GM12891 (cell line): ENCODE measurements at regions not wholly inside any gene's neighbourhood (a gene's known extent, or its start where the extent isn't known, plus 50 kb on each side); places are given as distances from the start of the nearest gene placed in this dataset.

Experiments
- PAX5 ChIP-seq: IDR thresholded peaks from 2 replicates; pipeline ENCODE4 v1.6.1; 2011; ENCODE audit warnings: low read length, moderate library complexity, mild to moderate bottlenecking; ENCODE audit not compliant: insufficient read depth, severe bottlenecking
- POLR2A ChIP-seq: IDR thresholded peaks from 2 replicates; pipeline ENCODE4 v1.6.1; 2011; ENCODE audit warnings: low read depth, low read length, control low read depth
- TAF1 ChIP-seq: IDR thresholded peaks from 2 replicates; pipeline ENCODE4 v1.6.1; 2011; ENCODE audit warnings: low read depth, low read length, control low read depth

GRCh38 chr5:96317945-96318344 lies 115.1 kb downstream of the PCSK1 start:
- TF ChIP-seq POLR2A, result no peak
- no peak for TF ChIP-seq PAX5
- no peak for TF ChIP-seq TAF1
